ENCODE measurements at regions not wholly inside any gene's neighbourhood (a gene's known extent, or its start where the extent isn't known, plus 50 kb on each side); places are given as distances from the start of the nearest gene placed in this dataset.

DNA sequence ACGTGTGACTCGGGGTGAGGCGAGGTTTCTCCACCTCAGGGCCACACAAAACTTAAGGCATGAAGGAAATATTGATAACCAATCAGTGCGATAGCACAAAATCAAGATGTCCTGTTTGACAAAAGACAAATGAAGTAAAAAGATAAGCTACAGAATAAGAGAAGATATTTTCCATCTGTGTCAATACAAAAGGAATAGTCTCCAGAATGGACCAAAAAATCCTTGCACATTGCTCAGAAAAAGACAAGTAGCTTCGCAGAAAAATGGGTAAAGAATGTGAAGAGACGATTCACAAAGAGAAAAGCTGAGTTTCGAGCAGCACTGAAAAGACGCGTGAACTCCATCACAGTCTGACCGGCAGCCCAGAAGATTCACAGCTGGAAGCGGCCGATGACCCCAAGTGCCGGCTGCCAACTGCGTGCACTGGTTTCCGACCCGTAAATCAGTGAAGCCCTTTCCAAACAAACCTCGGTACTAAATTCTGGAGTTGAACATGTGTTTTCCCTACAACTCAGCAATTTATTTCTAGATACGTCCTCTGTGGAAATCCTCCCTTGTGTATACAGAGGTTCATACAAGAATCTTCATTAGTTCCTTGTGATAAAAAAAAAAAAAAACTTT is 308.4 kb downstream of the BRD1 start:
- no peak for DNase-seq

GRCh38 chr22:49518436-49518970 is 309.2 kb downstream of the BRD1 start:
- no peak for DNase-seq

DNA sequence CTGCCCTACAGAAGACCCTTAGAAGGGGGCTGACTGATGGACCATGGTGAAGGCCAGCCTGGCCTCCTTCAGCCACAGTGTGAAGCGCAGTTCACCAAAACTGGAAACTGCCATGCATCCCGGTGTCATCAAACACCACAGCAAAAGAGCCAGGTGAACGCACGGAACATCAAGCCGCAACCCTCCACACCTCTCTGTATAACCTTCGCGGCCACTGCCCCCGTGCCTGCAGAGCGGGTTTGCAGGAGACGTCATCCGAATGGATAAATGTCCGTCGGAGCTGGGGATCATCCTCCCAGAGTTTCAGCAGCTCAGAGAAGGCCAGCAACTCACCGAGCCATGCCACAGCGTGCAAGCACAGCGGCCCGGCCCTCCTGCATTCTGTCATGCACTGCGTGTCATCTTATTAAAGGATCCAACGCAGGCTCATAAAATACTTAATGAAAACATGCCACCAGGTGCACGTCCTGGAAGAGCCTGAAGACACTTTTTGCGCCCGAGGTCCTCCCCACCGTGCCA is 309.9 kb downstream of the BRD1 start:
- DNase-seq, result no peak

GRCh38 chr22:49517211-49517610 is 310.5 kb downstream of the BRD1 start:
- no peak for DNase-seq

GRCh38 chr22:49515475-49515874 is 312.2 kb downstream of the BRD1 start:
- peak; percentile 52 for DNase-seq

DNA sequence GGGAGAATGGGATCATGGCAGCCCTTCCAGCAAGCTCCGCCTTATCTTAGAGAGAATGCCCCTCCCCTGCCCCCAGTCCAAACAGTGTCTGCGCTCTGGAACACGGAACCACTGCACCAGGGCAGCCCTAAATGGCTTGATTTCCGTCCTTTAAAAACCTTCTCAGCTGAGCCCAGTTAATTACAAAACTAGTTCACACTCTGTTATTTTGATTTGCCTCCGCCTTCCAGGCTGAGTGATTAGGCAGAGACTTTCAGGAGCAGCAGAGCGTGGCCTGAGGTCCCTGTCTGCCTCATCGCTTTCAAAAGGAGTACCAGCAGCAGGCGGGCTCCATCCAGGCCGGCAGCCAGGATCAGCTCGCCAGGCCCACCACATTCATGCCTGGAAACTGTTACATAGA is 313.0 kb downstream of the BRD1 start:
- no peak for DNase-seq

GRCh38 chr22:49514211-49514610 is 313.5 kb downstream of the BRD1 start:
- no peak for DNase-seq

- DNase-seq, result no peak
Observed at GRCh38 chr22:49513358-49513851, 314.3 kb downstream of the BRD1 start.

DNA sequence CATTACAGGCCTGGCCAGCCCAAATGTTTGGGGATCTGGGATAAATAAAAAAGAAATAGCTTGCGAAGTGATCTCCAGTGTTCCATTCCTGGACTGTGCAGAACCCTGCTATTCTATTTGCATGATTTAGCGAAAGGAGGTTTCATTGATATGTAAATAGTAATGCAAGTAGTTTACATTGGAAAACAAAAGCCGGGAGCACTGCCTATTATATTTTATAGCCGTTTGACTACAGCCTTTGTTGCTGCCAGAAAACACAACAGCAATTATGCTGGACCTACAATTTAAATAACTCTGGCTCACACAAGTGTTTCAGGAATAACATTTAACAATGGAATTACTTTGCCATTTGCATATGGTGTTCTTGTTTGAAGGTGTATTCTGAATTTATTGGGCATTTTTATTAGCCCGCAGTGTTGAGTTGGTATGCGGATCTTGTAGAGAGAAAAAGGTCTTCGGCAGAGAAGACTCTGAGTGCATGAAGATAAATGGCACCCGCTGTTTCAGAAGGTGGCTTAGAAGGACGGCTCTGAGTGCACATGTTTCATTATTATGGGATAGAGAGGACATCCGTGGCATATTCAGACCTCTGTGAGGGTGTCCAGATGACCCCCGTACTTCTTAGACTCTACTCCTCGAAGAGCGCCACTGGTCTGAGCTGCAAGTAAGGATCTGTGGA is 315.0 kb downstream of the BRD1 start:
- no peak for DNase-seq

DNA sequence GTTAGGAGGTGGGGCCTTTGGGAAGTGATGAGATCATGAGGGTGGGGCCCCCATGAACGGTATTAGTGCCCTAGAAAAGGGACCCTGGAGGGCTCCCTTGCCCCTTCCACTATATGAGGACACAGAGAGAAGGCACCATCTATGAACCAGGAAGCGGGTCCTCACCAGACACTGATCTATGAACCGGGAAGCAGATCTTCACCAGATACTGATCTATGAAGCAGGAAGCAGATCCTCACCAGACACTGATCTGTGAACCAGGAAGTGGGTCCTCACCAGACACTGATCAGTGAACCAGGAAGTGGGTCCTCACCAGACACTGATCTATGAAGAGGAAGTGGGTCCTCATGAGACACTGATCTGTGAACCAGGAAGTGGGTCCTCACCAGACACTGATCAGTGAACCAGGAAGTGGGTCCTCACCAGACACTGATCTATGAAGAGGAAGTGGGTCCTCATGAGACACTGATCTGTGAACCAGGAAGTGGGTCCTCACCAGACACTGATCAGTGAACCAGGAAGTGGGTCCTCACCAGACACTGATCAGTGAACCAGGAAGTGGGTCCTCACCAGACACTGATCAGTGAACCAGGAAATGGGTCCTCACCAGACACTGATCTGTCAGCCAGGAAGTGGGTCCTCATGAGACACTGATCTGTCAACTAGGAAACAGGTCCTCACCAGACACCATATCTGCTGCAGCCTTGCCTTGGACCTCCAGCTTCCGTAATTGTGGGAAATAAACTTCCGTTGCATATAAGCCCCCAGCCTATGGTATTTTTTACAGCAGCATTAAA is 316.1 kb downstream of the BRD1 start:
- peak; percentile 16 for DNase-seq

GRCh38 chr22:49510718-49511117 is 317.0 kb downstream of the BRD1 start:
- no peak for DNase-seq

- DNase-seq, result no peak
Observed at GRCh38 chr22:49509016-49509415, 318.7 kb downstream of the BRD1 start.

DNA sequence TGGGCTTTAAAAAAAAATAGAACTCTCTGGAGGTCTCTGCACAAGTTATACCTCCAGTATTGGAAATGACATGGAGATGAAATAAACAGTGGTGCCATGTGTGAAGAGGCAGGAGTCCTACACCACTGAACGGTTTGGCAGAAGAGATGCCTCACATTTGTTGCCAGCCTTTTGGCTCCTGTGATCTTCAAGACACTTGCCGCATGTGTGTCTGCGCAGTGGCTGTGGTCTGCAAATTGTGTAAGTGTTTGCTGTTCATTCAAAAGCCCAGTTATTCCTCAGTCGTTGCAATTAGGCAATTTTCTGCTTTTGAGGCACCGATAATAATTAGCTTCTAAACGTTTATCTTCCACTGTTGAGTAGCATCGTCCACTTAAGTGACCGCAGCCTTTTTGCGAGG is 319.1 kb downstream of the BRD1 start:
- DNase-seq, result no peak

- DNase-seq, result no peak
Observed at GRCh38 chr22:49507607-49508292, 319.9 kb downstream of the BRD1 start.

- no peak for DNase-seq
Observed at GRCh38 chr22:49506010-49506400, 321.7 kb downstream of the BRD1 start.

DNA sequence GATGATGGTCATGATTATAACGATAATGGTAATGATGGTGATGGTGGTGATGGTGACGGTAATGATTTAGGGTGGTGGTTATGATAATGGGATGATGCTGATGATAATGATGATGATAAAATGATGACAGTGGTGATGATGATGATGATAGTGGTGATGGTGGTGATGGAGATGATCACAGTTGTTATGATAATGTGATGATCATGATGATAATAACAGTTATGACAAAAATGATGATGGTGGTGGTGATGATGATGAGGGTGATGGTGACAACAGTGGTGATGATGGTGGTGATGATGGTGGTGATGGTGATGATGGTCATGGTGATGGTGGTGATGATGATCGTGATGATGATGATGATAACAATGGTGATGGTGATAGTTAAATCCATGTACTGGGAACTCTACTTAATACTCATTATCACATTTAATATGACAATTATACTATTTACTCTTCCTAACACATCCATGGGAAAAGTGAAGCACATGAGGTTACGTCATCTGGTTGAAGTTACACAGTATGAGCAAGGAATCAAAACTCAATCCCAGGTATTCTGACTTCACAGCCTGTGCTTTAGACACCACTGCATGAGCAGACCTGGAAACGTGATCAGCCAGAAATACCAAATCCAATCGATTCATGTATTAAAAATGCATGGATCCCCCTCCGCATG is 322.2 kb downstream of the BRD1 start:
- no peak for DNase-seq

DNA sequence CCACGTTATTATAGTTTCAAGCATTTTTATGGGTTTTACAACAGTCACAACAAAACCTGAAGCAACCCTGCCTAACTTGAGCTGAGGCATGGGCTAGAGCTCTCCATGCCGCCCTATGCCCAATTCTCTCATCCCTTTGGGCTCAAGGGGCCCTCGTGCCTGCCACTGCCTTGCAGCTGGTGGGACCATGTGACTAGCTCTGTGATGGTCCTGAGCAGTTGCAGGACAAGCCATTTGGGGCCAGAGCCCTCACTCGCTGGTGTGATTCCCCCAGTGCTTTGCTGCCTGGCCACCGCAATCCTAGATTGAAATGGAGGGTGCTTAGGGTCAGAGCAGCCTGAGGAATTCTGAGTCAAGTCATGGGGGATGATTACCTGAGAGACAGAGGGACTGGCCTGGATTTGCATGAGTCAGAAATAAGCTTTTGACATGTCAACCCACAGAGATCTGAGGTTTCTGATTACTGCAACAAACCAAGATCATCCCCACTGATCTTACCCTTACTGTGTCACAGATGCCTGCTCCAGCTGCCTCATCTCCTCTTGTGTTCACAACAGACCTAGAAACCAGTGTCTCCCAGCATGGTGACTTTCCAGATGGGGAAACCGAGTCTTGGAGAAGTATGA is 323.7 kb downstream of the BRD1 start:
- no peak for DNase-seq

- DNase-seq, result peak; percentile 31
Observed at GRCh38 chr22:49503321-49503720, 324.4 kb downstream of the BRD1 start.

DNA sequence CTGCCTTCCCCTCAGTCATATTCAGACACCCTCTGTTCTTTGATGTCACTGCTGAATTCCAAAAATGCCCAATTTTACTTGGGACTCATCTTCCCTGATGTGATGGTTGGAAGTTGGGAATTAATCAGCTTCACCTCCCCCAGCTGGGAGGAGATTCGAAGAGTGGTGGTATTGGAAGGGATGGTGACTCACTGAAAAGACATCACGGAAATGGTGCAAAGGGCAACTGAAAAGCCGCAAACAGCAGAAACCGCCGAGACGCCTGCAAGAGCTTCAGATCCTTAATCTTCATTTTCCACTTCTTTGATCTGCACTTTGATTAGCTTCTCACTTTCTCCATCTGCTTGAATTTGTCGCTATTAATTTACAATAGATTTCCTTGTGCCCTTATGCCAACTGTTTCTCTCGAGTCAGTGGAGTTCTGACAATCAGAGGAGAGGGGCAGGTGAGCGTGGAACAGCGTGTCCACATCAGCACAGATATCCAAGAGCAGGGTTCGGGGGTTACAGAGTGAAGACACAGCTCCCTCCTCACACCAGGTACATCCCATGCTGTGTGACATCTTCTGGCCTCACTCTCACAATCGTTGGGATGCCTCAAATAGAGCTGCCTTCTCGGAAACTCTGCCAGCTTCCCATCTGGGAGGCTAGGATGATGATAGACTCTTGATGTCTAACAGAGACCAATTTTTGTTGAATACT is 325.4 kb downstream of the BRD1 start:
- no peak for DNase-seq

DNA sequence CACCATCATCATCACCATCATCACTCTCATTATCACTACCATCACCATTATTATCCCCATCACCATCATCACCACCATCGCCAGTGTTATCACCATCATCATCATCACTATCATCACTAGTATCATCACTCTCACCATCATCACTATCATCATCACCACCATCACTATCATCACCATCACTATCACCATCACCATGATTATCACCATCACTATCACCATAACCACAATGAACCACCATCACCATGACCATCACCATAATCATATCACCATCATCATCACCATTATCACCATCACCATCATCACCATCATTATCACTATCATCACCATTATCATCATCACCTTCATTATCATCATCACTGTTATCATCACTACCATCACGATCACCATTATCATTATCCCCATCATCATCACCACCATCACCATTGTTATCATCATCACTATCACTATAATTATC is 326.7 kb downstream of the BRD1 start:
- no peak for DNase-seq

DNA sequence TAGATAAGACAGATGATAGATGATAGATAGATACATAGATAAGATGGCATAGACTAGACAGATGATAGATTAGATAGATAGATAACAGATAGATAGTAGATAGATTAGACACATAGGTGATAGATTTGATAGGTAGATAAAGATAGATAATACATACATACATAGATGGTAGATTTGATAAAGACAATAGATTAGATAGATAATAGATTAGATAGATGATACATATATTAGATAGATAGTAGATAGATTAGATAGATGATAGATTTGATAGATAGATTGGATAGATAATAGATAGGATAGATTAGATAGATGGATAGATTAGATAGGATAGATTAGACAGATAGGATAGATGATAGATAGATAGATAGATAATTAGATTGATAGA is 327.6 kb downstream of the BRD1 start:
- no peak for DNase-seq

All from hematopoietic multipotent progenitor cell treated with erythropoietin and hydrocortisone succinate and interleukin-3 and kit ligand, for 4 days (in vitro differentiated cells).